ENCODE measurements at regions not wholly inside any gene's neighbourhood (a gene's known extent, or its start where the extent isn't known, plus 50 kb on each side); places are given as distances from the start of the nearest gene placed in this dataset.

- TF ChIP-seq CTCF (conservative IDR thresholded peaks at IDR 0.05 in 1 of 2, IDR thresholded peaks at IDR 0.05 in 1 of 2; ENCODE audit: extremely low read depth in 1 of 2, insufficient read depth in 1 of 2, low read depth in 1 of 2, low read length in 2 of 2) (no peak), EZH2 (IDR thresholded peaks at IDR 0.05; ENCODE audit: borderline replicate concordance, low read length) (no peak)
Observed at GRCh38 chr20:23266530-23267398, 83.8 kb upstream of the NXT1 start.

Data from mammary epithelial cell (primary cell).